HL-60 (cell line): ENCODE measurements at regions not wholly inside any gene's neighbourhood (a gene's known extent, or its start where the extent isn't known, plus 50 kb on each side); places are given as distances from the start of the nearest gene placed in this dataset.
A peak's percentile ranks its signal among the peaks of the same experiment; 100 is the strongest.

ENCODE experiments used
- DNase-seq, 2 experiments: peaks; one replicate each; pipeline ENCODE4 v3.0.0-alpha.2; 2010 to 2020; ENCODE audit warnings: low read depth in 1 of 2, low spot score in 1 of 2
- H3K27ac ChIP-seq: fragments of 250-450 bp; sonication (Bioruptor Pico); replicated peaks from 2 replicates; pipeline ENCODE4 v1.5.1; 2020; ENCODE audit warnings: mild to moderate bottlenecking, moderate library complexity
- H3K27me3 ChIP-seq: fragments of 250-450 bp; sonication (Bioruptor Pico); 2 replicates; pipeline ENCODE4 v1.5.1; 2021; ENCODE audit warnings: mild to moderate bottlenecking, moderate library complexity; ENCODE audit not compliant: insufficient read depth, poor library complexity, severe bottlenecking
- H3K4me3 ChIP-seq: replicated peaks from 2 replicates; pipeline ENCODE4 v1.5.1; 2011; ENCODE audit warnings: mild to moderate bottlenecking, control low read depth, low read length; ENCODE audit not compliant: insufficient read depth
- GABPA ChIP-seq: IDR thresholded peaks from 2 replicates; pipeline ENCODE4 v1.6.1; 2012; ENCODE audit warnings: low read depth
- POLR2AphosphoS5 ChIP-seq: IDR thresholded peaks from 2 replicates; pipeline ENCODE4 v1.6.1; 2012; ENCODE audit warnings: low read depth
- REST ChIP-seq: IDR thresholded peaks from 2 replicates; pipeline ENCODE4 v1.6.1; 2012; ENCODE audit warnings: low read depth; ENCODE audit not compliant: insufficient replicate concordance
- SPI1 ChIP-seq: IDR thresholded peaks from 2 replicates; pipeline ENCODE4 v1.6.1; 2012; ENCODE audit warnings: low read depth, mild to moderate bottlenecking, borderline replicate concordance
- TF ChIP-seq, protein P1 (sequence below): IDR thresholded peaks from one replicate; pipeline ENCODE4 v1.5.1; 2011; ENCODE audit warnings: low read length, control low read depth, inconsistent platforms; ENCODE audit not compliant: insufficient read depth

GRCh38 chr6:126873791-126874190 lies 244.7 kb upstream of the RSPO3 start:
- TF ChIP-seq SPI1: no peak
- TF ChIP-seq GABPA: no peak
- TF ChIP-seq, protein P1, sequence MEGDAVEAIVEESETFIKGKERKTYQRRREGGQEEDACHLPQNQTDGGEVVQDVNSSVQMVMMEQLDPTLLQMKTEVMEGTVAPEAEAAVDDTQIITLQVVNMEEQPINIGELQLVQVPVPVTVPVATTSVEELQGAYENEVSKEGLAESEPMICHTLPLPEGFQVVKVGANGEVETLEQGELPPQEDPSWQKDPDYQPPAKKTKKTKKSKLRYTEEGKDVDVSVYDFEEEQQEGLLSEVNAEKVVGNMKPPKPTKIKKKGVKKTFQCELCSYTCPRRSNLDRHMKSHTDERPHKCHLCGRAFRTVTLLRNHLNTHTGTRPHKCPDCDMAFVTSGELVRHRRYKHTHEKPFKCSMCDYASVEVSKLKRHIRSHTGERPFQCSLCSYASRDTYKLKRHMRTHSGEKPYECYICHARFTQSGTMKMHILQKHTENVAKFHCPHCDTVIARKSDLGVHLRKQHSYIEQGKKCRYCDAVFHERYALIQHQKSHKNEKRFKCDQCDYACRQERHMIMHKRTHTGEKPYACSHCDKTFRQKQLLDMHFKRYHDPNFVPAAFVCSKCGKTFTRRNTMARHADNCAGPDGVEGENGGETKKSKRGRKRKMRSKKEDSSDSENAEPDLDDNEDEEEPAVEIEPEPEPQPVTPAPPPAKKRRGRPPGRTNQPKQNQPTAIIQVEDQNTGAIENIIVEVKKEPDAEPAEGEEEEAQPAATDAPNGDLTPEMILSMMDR: no peak
- no peak for DNase-seq
- Histone ChIP-seq H3K4me3 (no peak overlapping the region), H3K27me3 (no peaks in the 10 kb centered on the region), H3K27ac (no peak overlapping the region)

GRCh38 chr6:126876446-126876845 lies 242.0 kb upstream of the RSPO3 start:
- DNase-seq: no peak
- Histone ChIP-seq H3K27me3 (no peaks in the 10 kb centered on the region), H3K4me3 (no peak overlapping the region), H3K27ac (no peak overlapping the region)
- TF ChIP-seq SPI1 (no peak), POLR2AphosphoS5 (no peak), REST (no peak), GABPA (no peak)
- TF ChIP-seq, protein P1: no peak

DNA sequence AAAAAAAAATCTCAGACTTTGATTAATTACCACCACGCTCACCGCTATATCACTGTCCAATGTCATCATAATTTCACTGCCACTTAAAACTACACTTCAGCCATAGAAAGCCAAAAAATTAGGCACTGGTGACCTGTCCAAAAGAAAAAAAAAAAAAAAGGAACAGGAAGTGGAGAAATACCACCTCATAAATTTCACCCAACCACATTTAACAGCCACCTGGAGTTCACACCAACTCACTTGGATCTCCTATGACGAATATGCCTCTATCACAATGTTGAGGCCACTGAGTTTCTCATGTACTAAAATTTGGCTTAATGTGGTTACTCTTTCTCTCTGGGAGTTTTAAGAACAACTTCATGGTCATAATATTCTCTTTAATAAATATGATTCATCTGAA lies 237.5 kb upstream of the RSPO3 start:
- no peak for TF ChIP-seq REST
- TF ChIP-seq SPI1: peak; percentile 38
- DNase-seq: peak; percentile 3 to 4

GRCh38 chr6:126886106-126886505 lies 232.4 kb upstream of the RSPO3 start:
- no peak for DNase-seq
- no peak for TF ChIP-seq REST
- TF ChIP-seq, protein P1: no peak
- TF ChIP-seq SPI1: no peak
- no peak for TF ChIP-seq GABPA
- TF ChIP-seq POLR2AphosphoS5: no peak
- Histone ChIP-seq H3K4me3 (no peak overlapping the region), H3K27ac (no peak overlapping the region), H3K27me3 (no peaks in the 10 kb centered on the region)

More for the DNA sequence above, 237.5 kb upstream of the RSPO3 start:
- Histone ChIP-seq H3K4me3 (no peak overlapping the region), H3K27me3 (no peaks in the 10 kb centered on the region), H3K27ac (no peak overlapping the region)
